GM12865 (cell line): ENCODE measurements at regions not wholly inside any gene's neighbourhood (a gene's known extent, or its start where the extent isn't known, plus 50 kb on each side); places are given as distances from the start of the nearest gene placed in this dataset.

Experiments used
- DNase-seq: peaks from one replicate; pipeline ENCODE4 v3.0.0; 2010; ENCODE audit warnings: low read depth
- H3K4me3 ChIP-seq: 2 replicates; pipeline ENCODE4 v1.5.1; 2011; ENCODE audit warnings: mild to moderate bottlenecking, low read depth, low read length, control low read depth
- CTCF ChIP-seq: IDR thresholded peaks from 2 replicates; pipeline ENCODE4 v1.5.1; 2011; ENCODE audit warnings: low read length, control low read depth, low read depth, inconsistent platforms; ENCODE audit not compliant: insufficient read depth; ENCODE audit errors: missing control alignments

- no peak for TF ChIP-seq CTCF
- no peak overlapping the region for H3K4me3 ChIP-seq
- no peak for DNase-seq
Measured at GRCh38 chr11:80868831-80869230, 1428.0 kb upstream of the TENM4 start.

GRCh38 chr11:80862011-80862410 lies 1421.2 kb upstream of the TENM4 start:
- no peak for TF ChIP-seq CTCF
- no peak overlapping the region for H3K4me3 ChIP-seq
- DNase-seq = no peak

GRCh38 chr11:80861193-80861592 lies 1420.4 kb upstream of the TENM4 start:
- no peak for DNase-seq
- no peak for TF ChIP-seq CTCF
- H3K4me3 ChIP-seq = no peak overlapping the region

GRCh38 chr11:80860632-80861031 lies 1419.8 kb upstream of the TENM4 start:
- no peak for TF ChIP-seq CTCF
- H3K4me3 ChIP-seq = no peak overlapping the region
- DNase-seq = no peak

GRCh38 chr11:80856066-80856465 lies 1415.2 kb upstream of the TENM4 start:
- H3K4me3 ChIP-seq = no peak overlapping the region
- DNase-seq = no peak
- TF ChIP-seq CTCF = no peak

- TF ChIP-seq CTCF = no peak
- DNase-seq = no peak
- no peak overlapping the region for H3K4me3 ChIP-seq
Measured at GRCh38 chr11:80855426-80855825, 1414.6 kb upstream of the TENM4 start.

GRCh38 chr11:80849253-80849652 lies 1408.4 kb upstream of the TENM4 start:
- TF ChIP-seq CTCF = no peak
- peak; percentile 65 for DNase-seq
- H3K4me3 ChIP-seq = no peak overlapping the region
